HUES6 (cell line): ENCODE measurements at regions not wholly inside any gene's neighbourhood (a gene's known extent, or its start where the extent isn't known, plus 50 kb on each side); places are given as distances from the start of the nearest gene placed in this dataset.

Source experiments
- H3K27ac ChIP-seq: 2 replicates; pipeline ENCODE4 v1.7.0; 2013; ENCODE audit warnings: low read depth, mild to moderate bottlenecking, low read length, inconsistent platforms
- H3K27me3 ChIP-seq: 2 replicates; pipeline ENCODE4 v1.6.1; 2013; ENCODE audit warnings: low read length; ENCODE audit not compliant: control insufficient read depth, insufficient read depth
- H3K36me3 ChIP-seq: 2 replicates; pipeline ENCODE4 v1.6.1; 2013; ENCODE audit warnings: low read length; ENCODE audit not compliant: control insufficient read depth, insufficient read depth
- H3K4me1 ChIP-seq: 2 replicates; pipeline ENCODE4 v1.6.1; 2013; ENCODE audit warnings: low read length; ENCODE audit not compliant: control insufficient read depth, insufficient read depth
- H3K4me3 ChIP-seq: 2 replicates; pipeline ENCODE4 v1.5.1; 2013; ENCODE audit warnings: low read depth, low read length
- H3K9ac ChIP-seq: one replicate; pipeline ENCODE4 v1.6.1; 2013; ENCODE audit warnings: mild to moderate bottlenecking, low read length
- H3K9me3 ChIP-seq: 2 replicates; pipeline ENCODE4 v1.6.1; 2013; ENCODE audit warnings: low read depth, low read length; ENCODE audit not compliant: control insufficient read depth, insufficient read depth

DNA sequence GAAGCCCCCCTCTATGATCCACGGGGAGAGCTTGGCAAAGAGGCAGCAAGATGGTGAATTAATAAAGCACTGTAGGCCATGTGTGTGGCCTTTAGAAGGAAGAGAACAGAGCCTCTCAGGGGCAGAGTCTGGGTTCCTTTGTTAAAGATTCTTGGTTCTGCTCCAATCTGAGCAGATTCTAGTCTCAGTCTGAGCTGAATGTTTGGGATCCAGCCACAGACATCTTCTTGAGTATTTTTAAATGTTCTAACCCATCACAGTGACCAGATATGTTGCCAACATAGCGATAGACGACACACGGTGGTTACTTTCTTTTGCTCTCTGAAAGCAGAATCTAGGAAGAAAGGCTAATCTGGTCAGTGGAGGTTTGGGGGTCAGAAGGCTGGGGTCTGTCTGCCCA is 147.5 kb upstream of the GPR12 start:
- H3K27ac ChIP-seq: no peak overlapping the region
- no peaks in the 10 kb centered on the region for H3K4me1 ChIP-seq
- H3K36me3 ChIP-seq: no peaks in the 10 kb centered on the region
- no peaks in the 10 kb centered on the region for H3K27me3 ChIP-seq
- no peak overlapping the region for H3K4me3 ChIP-seq
- H3K9me3 ChIP-seq: peaks cover 11% of the 10 kb centered on the region; the same call in 1 of the 2 replicates
- no peak overlapping the region for H3K9ac ChIP-seq

DNA sequence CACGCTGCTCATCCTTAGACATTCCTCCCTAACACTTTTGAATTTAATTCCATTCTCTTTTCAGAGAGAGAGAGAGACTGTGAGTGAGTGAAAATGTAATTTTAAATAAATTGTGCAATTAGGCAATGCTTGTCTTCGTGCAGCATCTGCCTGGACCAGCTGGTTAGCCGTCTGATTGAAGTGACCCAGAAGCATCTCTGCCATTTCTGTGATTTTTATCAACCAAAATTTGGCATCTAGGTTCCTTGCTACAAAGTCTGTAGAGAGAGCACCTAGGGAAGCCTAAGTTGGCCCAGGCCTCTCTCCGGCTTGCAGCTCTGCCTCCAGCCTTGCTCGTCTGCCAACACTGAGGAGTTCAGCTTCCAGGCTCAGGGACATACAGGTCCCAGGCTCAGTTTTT is 138.6 kb upstream of the GPR12 start:
- Histone ChIP-seq H3K4me3 (no peak overlapping the region), H3K4me1 (peaks cover 19% of the 10 kb centered on the region; the same call in 1 of the 2 replicates), H3K27me3 (no peaks in the 10 kb centered on the region), H3K36me3 (no peaks in the 10 kb centered on the region), H3K9me3 (peaks cover 14% of the 10 kb centered on the region; the same call in 1 of the 2 replicates), H3K9ac (no peak overlapping the region), H3K27ac (no peak overlapping the region)

DNA sequence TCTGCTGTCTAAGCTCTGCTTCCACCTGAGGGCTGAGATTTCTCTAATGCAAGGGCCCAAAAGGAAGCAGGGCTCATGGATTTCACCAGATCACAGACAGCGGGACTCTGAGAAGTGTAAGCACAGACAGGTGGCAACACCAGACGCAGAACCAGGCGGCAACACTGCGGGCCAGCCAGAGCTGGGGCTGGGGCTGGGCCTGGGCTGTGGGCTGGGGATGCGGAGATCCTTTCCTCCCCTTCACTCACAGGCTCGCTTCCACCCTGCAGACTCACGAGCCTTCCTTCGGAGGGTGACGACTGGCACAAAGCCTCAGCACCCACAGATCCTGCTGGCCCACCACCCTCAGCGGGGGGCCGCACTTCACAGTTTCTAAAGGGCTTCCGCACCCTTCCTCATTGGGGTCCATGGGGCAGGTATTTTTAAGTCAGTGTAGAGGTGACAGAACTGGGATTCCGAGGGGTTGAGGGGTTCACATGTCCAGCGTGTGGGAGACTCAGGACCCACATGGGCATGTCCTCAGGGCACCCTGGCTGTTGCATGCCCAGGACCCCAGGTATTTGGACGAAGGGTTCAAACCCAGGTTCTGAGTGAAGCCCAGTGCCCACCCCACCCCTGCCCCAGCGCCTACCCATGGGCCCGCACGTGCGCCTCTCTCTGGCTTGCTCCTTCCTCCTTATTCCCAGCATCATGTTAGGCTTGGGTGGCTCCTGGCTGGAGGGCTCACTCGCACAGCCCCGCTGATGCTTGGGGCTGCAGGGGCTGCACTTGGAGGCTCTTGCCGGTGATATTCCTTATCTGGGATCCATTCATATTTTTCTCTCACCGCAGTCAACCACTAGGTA is 137.3 kb upstream of the GPR12 start:
- no peak overlapping the region for H3K9ac ChIP-seq
- no peak overlapping the region for H3K27ac ChIP-seq
- peaks cover 1% of the 10 kb centered on the region; the same call in 1 of the 2 replicates for H3K9me3 ChIP-seq
- no peaks in the 10 kb centered on the region for H3K27me3 ChIP-seq
- H3K4me3 ChIP-seq: no peak overlapping the region
- H3K4me1 ChIP-seq: peaks cover 19% of the 10 kb centered on the region; the same call in 1 of the 2 replicates
- no peaks in the 10 kb centered on the region for H3K36me3 ChIP-seq

DNA sequence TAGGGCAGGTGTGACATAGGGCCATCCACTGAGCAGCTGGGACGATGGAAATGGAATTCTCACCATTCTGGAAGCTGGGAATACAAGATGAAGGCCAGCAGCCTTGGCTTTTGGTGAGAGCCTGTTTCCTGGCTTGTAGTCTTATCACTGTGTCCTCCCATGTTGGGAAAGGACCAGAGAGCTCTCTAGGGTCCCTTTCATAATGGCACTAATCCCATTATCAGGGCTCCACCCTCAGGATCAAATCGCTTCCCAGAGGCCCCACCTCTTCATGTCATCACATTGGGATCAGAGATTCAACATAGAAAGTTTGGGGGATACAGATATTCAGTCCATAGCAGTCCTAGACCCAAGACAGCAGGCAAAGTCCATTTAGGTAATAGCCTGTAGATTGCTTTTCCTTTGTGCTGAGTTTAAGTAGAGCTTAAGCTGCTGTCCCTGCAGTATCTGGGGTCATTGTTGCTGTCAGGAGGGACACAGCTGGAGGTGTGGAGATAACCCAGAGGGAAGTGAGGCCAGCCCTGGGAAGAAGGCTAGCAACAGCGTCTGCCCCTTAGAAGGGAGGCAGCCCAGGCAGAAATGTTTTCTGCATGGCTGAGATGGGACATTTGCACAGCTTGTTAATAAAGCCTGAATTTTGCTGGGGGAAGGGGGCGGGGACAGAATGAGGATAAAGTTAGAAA is 136.5 kb upstream of the GPR12 start:
- Histone ChIP-seq H3K9ac (no peak overlapping the region), H3K27ac (no peak overlapping the region), H3K4me3 (no peak overlapping the region), H3K36me3 (no peaks in the 10 kb centered on the region), H3K27me3 (no peaks in the 10 kb centered on the region), H3K4me1 (peaks cover 19% of the 10 kb centered on the region; the same call in 1 of the 2 replicates), H3K9me3 (no peaks in the 10 kb centered on the region)

DNA sequence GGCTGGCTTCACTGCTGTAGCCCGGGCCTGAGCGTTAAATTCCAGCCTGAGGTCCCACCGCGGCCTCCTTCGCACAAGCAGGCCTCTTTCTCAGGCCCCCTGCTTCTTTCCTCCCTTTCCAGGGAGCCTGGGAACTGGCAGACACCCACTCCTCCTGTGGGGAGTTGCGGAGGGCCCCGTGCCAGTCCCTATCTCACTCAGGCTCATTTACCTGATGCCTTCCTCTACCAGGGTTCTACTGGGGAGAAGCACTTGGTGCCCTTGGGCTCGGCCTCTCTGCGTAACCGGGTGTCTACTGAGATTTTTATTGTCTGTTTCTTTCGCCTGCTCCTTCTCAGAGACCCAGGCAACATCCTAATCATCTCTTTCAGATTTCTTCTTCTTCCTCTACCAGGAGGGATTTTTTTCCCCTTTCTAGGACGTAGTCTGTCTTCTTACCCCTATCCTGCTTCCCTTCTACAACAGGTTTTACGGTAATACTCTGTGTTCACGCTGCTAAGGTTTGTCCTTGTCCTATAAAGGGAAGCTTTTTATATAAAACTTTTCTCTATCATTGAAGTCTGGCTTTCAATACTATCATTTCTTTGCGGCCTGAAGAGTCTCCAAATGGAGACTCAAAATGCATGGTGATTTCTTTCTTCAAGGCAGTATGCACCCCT is 135.4 kb upstream of the GPR12 start:
- Histone ChIP-seq H3K27ac (no peak overlapping the region), H3K4me1 (peaks cover 19% of the 10 kb centered on the region; the same call in 1 of the 2 replicates), H3K9me3 (no peaks in the 10 kb centered on the region), H3K4me3 (no peak overlapping the region), H3K27me3 (no peaks in the 10 kb centered on the region), H3K36me3 (no peaks in the 10 kb centered on the region), H3K9ac (no peak overlapping the region)

DNA sequence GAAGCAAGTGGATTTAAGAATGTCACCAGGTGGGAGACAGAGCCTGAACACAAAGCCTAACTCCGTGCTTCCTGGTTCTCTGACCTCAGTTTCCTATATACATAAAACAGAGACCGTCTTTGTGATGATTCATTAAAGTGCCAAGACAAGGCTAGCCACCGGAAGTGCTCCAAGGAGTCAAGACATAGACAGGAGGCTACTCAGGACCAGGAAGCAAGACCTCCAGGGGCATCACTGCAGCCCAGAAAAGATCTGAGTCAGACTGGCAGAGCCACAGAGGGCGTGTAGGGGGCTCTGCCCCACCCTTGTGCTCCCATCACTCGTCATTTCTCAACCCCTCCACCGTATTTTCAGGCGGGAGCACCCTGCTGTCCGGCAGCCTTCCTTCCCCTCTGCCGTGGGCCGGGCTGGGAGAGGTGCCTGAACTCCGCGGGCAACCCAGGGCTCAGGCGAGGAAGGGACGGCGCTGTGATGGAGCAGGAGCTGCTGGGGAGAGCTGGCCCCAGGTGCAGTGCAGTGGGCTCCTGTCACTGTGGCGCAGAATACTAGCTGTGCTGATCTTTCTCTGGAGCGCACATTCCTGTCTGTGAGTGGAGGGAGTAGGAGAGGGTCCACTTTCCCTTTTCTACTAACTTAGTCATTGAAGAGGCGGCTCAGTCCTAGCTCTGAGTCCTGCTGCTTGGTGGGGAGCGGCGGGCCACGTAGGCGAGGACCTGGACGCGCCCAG is 134.7 kb upstream of the GPR12 start:
- Histone ChIP-seq H3K4me1 (peaks cover 19% of the 10 kb centered on the region; the same call in 1 of the 2 replicates), H3K9ac (no peak overlapping the region), H3K36me3 (no peaks in the 10 kb centered on the region), H3K27ac (no peak overlapping the region), H3K9me3 (no peaks in the 10 kb centered on the region), H3K4me3 (no peak overlapping the region), H3K27me3 (no peaks in the 10 kb centered on the region)

DNA sequence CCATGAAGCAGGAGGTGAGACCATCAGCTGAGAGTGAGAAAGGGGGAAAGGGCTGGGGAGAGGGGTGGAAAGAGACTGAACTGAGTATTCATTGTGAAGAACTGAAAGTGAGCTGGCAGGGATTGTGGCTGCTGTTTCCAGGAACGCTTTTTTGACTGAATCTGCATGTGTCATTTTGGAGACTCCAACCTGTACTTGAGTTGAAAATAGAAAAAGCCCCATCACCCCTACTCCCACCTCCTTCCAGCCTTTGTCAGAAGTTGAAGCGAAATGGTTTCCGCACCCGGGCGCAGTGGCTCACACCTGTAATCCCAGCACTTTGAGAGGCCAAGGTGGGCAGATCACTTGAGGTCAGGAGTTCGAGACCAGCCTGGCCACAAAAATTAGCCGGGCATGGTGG is 128.0 kb upstream of the GPR12 start:
- no peaks in the 10 kb centered on the region for H3K27me3 ChIP-seq
- H3K4me1 ChIP-seq: no peaks in the 10 kb centered on the region
- H3K27ac ChIP-seq: no peak overlapping the region
- 0 out of 2 replicates have a peak, but pooled peaks cover 3% of the 10 kb centered on the region for H3K9me3 ChIP-seq
- no peak overlapping the region for H3K9ac ChIP-seq
- H3K4me3 ChIP-seq: no peak overlapping the region
- no peaks in the 10 kb centered on the region for H3K36me3 ChIP-seq

DNA sequence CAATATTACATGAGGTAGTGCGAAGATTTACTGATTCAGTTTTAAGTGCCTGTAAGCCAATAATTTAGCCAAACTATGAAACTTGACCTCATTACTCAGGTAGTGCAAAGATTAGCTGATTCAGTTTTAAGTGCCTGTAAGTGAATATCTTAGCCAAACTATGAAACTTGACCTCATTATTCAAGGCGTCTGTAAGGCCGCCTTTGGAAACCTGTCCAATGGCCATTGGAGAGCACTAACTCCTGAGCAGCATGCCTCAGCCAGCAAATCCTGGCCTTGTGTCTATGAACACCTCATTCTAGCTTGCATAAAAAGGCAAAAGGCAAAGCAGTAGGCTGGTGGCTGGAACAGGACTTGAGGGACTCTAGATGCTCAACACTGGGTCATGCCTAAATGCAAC is 127.0 kb upstream of the GPR12 start:
- no peaks in the 10 kb centered on the region for H3K4me1 ChIP-seq
- H3K4me3 ChIP-seq: no peak overlapping the region
- H3K27me3 ChIP-seq: no peaks in the 10 kb centered on the region
- 0 out of 2 replicates have a peak, but pooled peaks cover 3% of the 10 kb centered on the region for H3K9me3 ChIP-seq
- H3K27ac ChIP-seq: no peak overlapping the region
- no peak overlapping the region for H3K9ac ChIP-seq
- no peaks in the 10 kb centered on the region for H3K36me3 ChIP-seq

DNA sequence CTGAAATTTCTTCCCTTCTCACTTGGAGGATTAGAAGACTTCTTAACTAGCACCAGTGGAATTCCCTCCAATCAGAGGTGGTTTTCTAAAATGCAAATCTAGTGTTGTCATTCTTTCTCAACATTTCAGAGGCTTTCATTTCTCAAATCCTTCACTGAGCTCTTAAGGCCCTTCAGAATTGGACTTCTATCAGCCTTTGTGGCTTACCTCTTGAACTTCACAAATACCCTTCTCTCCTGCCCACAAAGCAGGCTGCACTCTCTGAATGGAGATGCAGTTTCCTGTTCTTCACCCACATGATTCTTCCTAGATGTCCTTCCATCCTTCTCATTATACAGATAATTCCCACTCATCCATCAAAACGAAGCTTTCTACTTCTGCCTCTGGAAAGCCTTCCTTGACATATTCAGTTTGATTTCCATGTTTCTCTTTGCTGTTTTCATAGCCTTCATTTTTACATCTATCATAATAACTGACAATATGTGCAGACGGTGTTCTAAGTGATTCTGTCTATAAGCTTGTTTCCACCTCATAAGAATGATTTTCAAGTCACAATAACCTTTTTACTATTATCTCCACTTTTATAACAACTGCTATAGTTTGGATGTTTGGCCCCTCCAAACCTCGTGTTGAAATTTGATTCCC is 123.1 kb upstream of the GPR12 start:
- H3K9ac ChIP-seq: no peak overlapping the region
- H3K4me3 ChIP-seq: no peak overlapping the region
- H3K27me3 ChIP-seq: no peaks in the 10 kb centered on the region
- 0 out of 2 replicates have a peak, but pooled peaks cover 6% of the 10 kb centered on the region for H3K4me1 ChIP-seq
- no peaks in the 10 kb centered on the region for H3K36me3 ChIP-seq
- 0 out of 2 replicates have a peak, but pooled peaks cover 3% of the 10 kb centered on the region for H3K9me3 ChIP-seq
- H3K27ac ChIP-seq: no peak overlapping the region

DNA sequence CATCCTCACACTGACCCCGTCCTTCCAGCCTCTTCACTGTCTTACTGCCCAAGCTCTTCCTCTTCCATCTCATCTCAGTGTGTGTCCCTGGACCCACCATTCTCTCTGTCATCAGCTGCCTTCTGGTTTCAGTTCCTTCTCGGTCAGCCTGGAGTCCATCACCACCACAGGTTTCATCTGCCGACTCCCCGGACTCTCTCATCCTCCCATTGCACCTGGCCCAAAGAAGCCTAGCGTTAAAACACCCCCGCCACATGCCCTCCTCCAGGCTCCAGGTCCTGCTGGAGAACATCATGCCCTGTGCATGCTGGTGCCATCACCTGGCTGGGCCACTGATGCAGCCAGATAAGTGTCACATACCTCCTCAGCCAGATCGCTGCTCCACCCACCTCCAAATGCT is 122.1 kb upstream of the GPR12 start:
- no peak overlapping the region for H3K27ac ChIP-seq
- H3K9me3 ChIP-seq: peaks cover 9% of the 10 kb centered on the region; the same call in 1 of the 2 replicates
- no peak overlapping the region for H3K9ac ChIP-seq
- no peaks in the 10 kb centered on the region for H3K27me3 ChIP-seq
- 0 out of 2 replicates have a peak, but pooled peaks cover 6% of the 10 kb centered on the region for H3K4me1 ChIP-seq
- H3K4me3 ChIP-seq: no peak overlapping the region
- H3K36me3 ChIP-seq: no peaks in the 10 kb centered on the region
